DMS79 (cell line): ENCODE measurements at regions not wholly inside any gene's neighbourhood (a gene's known extent, or its start where the extent isn't known, plus 50 kb on each side); places are given as distances from the start of the nearest gene placed in this dataset.
"Not testable (repeated sequence)": the region's sequence is repeated elsewhere in the genome, so short reads cannot be mapped to it uniquely, and the experiment has no call there.

Experiments
- DNase-seq: peaks from one replicate; lab custom pipeline; 2025; lab: John Stamatoyannopoulos, UW

DNA sequence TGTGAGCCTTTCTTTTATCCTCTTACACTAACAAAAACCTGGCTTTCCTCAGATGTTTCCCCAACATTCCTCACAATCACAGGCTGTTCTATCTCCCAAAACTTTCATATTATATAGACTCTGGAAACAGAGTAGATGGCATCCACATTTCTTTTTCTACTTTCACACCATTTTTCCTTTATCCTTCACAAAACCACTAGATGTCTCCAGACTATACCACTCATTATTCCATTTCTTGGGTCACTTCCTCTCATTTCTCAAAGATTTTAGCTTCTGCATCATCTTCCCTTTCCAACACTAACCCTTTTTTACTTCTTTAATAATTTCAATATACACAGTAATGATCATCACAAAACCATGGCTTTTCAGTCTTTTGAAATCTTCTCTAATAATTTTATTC, 286.0 kb upstream of the DEPDC1 start:
- DNase-seq, result no peak

DNA sequence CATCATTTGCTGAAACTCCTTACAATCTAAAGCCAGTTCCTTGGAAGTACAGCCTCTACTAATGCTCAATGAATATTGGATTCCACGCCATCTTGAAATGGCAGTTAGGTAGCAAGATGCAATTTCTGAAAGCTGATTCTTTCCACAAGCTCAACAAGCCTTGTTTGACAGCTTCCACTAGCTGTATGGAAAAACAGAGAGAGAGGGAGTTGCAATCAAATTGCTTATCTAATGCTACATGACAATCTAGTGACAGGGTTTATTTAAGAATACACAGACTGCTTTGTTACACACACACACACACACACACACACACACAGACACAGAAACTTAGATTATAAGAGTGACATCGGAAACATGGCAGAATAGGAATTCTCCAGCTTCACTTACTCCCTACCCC, 288.4 kb upstream of the DEPDC1 start:
- no peak for DNase-seq

- no peak for DNase-seq
Observed at GRCh38 chr1:68788762-68789161, 291.9 kb upstream of the DEPDC1 start.

DNA sequence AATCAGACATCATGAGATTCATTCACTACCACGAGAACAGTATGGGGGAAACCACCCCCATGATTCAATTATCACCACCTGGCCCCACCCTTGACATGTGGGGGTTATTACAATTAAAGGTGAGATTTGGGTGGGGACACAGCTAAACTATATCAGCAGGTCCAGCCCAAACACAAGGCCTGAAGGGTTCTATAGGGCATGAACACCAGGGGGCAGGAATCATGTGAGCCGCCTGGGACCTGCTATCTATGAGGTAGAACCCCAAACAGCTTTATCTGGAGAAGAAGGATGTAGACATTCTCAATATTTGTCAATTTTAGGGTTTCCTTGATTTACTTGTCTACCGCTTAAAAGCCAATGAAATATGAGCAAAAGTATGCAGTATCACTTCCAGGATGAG, 294.9 kb upstream of the DEPDC1 start:
- DNase-seq, result no peak

GRCh38 chr1:68795956-68796355, 299.1 kb upstream of the DEPDC1 start:
- no peak for DNase-seq

- DNase-seq, result no peak
Observed at GRCh38 chr1:68796888-68797287, 300.0 kb upstream of the DEPDC1 start.

DNA sequence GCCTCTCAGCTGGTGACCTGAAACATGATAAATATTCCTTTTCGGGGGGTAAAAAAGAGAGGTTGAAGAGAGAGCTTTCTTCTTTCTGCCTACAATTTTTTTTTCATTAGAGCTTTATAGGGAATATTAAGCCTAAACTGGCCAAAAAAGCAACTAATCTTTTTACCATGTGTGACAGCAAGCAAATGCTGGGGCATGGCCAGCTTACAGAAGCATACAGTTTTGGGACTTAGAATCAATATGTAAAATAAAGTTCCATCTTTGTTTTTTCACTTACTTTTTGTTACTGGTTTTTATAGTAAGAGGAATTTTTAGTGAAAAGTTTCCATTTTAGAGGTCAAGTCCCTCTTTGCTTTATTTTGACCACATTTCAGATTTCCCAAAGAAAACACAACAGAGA, 301.2 kb upstream of the DEPDC1 start:
- no peak for DNase-seq

DNA sequence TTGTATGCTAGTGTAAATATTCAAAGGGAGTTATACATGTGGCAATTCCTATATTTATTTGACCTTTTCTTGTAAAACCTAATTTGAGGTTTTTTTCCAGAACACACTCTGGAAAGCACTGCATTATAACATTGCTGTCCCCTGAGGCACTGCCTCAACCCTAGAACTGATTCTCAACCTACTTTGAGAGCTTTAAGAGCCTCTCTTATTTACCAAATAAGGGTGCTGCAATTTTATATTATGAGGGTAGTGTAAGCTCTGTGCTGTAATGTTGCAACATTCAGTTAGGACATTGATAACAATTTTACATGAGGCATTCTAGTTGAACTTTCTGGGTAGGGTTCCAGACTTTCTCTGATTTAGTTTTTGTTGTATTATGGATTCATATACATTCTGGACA, 302.2 kb upstream of the DEPDC1 start:
- DNase-seq, result no peak

DNA sequence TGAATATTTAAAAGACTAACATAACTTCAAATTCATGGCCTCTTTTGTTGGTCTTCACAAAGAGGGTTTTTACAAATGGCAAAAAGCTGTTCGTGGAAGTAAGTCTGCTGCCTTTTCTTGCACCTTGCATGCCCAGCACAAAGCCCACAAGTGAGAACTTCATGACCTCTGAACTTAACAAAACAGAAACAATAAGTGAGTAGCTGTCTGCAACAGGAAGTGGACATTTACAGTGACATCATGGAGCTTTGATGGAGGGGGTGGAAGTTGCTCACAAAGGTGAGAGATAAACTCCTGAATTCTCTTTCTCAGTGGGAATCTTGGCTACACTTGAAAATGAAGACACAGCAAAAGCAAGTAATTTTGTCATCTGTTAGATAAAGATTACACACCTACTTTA, 303.3 kb upstream of the DEPDC1 start:
- no peak for DNase-seq

DNA sequence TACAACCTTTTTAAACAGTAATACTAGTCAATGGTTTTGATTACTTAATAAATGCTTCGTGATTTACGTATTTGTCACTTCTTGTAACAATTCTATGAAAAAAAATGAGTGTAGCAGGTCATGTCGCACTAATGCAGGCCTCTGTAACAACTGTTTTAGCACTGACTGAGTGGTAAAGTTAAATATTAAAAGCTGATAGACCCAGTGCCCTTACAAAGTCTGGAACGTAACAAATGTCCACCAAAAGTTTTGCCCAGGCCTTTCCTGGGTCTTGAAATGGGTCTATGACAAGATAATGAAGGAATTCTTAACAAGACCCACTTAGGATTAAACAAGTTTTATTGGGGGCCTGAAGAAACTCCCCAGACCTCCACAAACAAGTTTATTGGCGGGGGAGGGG, 304.6 kb upstream of the DEPDC1 start:
- DNase-seq, result no peak

- DNase-seq, result no peak
Observed at GRCh38 chr1:68805097-68805641, 308.3 kb upstream of the DEPDC1 start.

- DNase-seq, result no peak
Observed at GRCh38 chr1:68808351-68808750, 311.5 kb upstream of the DEPDC1 start.

GRCh38 chr1:68811806-68812205, 314.9 kb upstream of the DEPDC1 start:
- DNase-seq, result peak; percentile 27

GRCh38 chr1:68812333-68812732, 315.5 kb upstream of the DEPDC1 start:
- no peak for DNase-seq

GRCh38 chr1:68814067-68814466, 317.2 kb upstream of the DEPDC1 start:
- no peak for DNase-seq

GRCh38 chr1:68815632-68816031, 318.8 kb upstream of the DEPDC1 start:
- no peak for DNase-seq

- DNase-seq, result not testable (repeated sequence)
Observed at GRCh38 chr1:68817505-68818210, 320.8 kb upstream of the DEPDC1 start.

DNA sequence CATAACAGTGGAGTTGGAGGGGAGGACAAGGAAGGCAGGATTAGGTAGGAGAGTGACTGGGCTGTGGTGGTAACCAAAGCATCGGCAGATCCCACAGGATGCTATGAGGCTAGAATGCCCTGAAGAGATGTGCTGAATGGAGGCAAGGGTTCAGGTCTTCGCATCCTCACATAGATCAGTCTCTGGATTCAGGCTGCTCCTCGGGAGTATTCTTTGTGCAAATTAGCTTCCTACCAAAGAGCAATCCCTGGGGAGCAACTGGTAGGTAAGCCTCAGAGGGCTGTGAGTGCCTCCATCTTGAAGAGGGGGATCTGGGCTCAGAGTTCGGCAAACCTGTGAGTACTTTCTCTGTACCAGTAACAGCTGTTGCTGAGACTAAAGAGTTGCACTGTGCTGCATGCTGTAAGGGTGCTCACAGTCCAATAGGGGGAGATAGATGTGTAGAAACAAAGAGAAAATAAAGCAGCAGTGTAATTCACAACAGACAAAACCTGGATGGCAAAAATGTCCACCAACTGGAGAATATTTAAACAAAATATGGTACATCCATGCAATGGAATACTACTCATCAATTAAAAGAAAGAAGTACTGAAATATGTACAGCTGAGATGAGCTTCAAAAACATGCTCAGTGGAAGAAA, 322.4 kb upstream of the DEPDC1 start:
- DNase-seq, result no peak

DNA sequence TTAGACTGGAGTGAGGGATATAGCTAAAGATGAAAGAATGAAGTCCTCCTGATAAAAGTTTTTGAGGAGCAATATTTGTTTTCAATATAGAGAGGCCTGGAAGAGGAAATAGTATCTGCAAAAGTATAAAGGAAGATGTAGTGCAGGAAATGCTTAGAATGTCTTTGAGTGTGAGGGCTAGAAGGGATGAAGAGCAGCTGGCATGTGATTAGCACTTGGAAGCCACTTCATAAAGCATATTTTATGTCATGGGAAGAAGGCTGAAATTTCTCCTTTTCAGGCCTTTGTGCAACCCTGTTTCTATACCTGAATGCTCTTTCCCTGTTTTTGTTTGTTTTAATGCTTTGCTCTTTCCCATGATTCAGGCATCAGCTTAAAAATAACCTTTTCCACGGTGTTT, 323.3 kb upstream of the DEPDC1 start:
- no peak for DNase-seq

DNA sequence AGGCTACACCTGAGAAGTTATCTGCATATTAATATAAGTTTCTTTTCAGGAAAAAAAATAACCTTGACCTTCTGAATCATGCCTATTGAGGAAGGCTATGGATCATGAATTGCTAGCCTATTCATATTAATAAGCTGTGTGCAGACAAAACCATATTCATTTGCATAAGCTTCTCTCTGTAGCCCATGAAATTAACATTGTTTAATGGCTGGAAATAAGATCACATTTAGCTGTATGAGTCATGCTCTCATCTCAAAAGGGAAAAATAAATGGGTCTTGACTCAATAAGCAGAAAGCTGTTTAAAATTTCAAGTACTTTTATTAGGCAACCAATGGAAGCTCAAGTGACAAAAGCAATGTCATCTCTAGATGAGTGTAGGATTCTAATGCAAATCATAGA, 330.0 kb upstream of the DEPDC1 start:
- no peak for DNase-seq

GRCh38 chr1:68827261-68827660, 330.4 kb upstream of the DEPDC1 start:
- DNase-seq, result no peak

- DNase-seq, result no peak
Observed at GRCh38 chr1:68828013-68828412, 331.1 kb upstream of the DEPDC1 start.

- DNase-seq, result no peak
Observed at GRCh38 chr1:68831281-68831680, 334.4 kb upstream of the DEPDC1 start.

DNA sequence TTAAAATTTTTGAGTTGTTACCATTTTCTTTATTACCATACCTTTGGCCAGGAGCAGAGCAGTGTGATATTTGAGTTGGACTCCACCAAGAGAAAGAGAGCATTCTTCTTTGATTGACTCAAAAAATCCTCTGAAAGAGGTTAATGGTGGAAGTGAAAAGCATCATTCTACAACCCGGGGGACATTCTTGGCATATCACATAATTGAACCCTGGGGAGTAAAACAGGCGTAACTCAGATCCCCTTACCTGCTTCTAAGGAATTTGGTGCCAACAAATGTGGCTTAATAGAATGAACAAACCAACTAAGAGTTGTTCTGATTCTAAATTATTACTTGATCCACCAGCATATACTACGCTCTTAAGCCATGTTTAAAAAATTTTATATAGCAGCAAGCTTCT, 351.1 kb upstream of the DEPDC1 start:
- no peak for DNase-seq
